ENCODE measurements at regions not wholly inside any gene's neighbourhood (a gene's known extent, or its start where the extent isn't known, plus 50 kb on each side); places are given as distances from the start of the nearest gene placed in this dataset.

DNA sequence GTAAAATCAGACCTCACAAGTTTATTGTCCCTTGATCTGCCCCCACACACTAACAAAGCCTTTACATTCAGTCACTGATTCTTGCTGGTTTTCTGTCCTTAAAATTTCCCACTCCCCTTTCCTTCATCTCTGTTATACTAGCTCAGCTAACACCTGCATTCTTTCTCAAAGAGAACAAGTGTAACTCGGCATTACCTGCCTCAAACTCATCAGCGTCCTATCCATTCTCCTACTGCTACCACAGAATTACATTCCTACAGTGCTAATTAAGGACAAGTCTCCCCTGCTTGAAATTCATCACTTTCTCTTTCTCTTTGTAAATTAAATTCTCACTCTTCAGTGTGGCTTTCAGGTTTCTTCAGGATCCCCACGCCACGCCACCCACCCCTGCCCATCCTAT lies 773.2 kb downstream of the FRK start:
- TF ChIP-seq, protein P1, sequence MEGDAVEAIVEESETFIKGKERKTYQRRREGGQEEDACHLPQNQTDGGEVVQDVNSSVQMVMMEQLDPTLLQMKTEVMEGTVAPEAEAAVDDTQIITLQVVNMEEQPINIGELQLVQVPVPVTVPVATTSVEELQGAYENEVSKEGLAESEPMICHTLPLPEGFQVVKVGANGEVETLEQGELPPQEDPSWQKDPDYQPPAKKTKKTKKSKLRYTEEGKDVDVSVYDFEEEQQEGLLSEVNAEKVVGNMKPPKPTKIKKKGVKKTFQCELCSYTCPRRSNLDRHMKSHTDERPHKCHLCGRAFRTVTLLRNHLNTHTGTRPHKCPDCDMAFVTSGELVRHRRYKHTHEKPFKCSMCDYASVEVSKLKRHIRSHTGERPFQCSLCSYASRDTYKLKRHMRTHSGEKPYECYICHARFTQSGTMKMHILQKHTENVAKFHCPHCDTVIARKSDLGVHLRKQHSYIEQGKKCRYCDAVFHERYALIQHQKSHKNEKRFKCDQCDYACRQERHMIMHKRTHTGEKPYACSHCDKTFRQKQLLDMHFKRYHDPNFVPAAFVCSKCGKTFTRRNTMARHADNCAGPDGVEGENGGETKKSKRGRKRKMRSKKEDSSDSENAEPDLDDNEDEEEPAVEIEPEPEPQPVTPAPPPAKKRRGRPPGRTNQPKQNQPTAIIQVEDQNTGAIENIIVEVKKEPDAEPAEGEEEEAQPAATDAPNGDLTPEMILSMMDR (conservative IDR thresholded peaks at IDR 0.05; ENCODE audit: low read depth in 2 of 2) = no peak
- TF ChIP-seq EZH2phosphoT487 (IDR thresholded peaks at IDR 0.05; ENCODE audit: unreplicated experiment) (no peak), EZH2 (IDR thresholded peaks at IDR 0.05; ENCODE audit: low read depth, unreplicated experiment) (no peak), POLR2AphosphoS5 (IDR thresholded peaks at IDR 0.05; ENCODE audit: low read depth) (no peak)
- TF ChIP-seq, protein P2, sequence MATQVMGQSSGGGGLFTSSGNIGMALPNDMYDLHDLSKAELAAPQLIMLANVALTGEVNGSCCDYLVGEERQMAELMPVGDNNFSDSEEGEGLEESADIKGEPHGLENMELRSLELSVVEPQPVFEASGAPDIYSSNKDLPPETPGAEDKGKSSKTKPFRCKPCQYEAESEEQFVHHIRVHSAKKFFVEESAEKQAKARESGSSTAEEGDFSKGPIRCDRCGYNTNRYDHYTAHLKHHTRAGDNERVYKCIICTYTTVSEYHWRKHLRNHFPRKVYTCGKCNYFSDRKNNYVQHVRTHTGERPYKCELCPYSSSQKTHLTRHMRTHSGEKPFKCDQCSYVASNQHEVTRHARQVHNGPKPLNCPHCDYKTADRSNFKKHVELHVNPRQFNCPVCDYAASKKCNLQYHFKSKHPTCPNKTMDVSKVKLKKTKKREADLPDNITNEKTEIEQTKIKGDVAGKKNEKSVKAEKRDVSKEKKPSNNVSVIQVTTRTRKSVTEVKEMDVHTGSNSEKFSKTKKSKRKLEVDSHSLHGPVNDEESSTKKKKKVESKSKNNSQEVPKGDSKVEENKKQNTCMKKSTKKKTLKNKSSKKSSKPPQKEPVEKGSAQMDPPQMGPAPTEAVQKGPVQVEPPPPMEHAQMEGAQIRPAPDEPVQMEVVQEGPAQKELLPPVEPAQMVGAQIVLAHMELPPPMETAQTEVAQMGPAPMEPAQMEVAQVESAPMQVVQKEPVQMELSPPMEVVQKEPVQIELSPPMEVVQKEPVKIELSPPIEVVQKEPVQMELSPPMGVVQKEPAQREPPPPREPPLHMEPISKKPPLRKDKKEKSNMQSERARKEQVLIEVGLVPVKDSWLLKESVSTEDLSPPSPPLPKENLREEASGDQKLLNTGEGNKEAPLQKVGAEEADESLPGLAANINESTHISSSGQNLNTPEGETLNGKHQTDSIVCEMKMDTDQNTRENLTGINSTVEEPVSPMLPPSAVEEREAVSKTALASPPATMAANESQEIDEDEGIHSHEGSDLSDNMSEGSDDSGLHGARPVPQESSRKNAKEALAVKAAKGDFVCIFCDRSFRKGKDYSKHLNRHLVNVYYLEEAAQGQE (IDR thresholded peaks at IDR 0.05; ENCODE audit: unreplicated experiment) = no peak

All from GM23338 (cell line).